GM12878 (cell line): ENCODE measurements at regions not wholly inside any gene's neighbourhood (a gene's known extent, or its start where the extent isn't known, plus 50 kb on each side); places are given as distances from the start of the nearest gene placed in this dataset.

Experiments used
- CEBPB ChIP-seq, 2 experiments: fragments of 150-350 bp in 1 of 2; IDR thresholded peaks; 2 replicates each; pipeline ENCODE4 v1.6.1; 2012 to 2014; ENCODE audit warnings: low read depth in 2 of 2, low read length in 2 of 2, borderline replicate concordance in 1 of 2, inconsistent platforms in 1 of 2
- CTCF ChIP-seq, 3 experiments: IDR thresholded peaks in 2 of 3; conservative IDR thresholded peaks in 1 of 3; 2 replicates each; pipeline ENCODE4 v1.5.1; 2011; ENCODE audit warnings: low read depth in 3 of 3, low read length in 3 of 3, mild to moderate bottlenecking in 3 of 3, control low read depth in 2 of 3, moderate library complexity in 2 of 3, inconsistent platforms in 1 of 3, mixed read lengths in 1 of 3; ENCODE audit not compliant: control insufficient read depth in 2 of 3, insufficient read depth in 1 of 3; ENCODE audit errors: extremely low read depth in 1 of 3
- CUX1 ChIP-seq: IDR thresholded peaks from 2 replicates; pipeline ENCODE4 v1.6.1; 2012; ENCODE audit warnings: improper control_type of control experiment, low read depth, low read length; ENCODE audit not compliant: insufficient replicate concordance
- EGR1 ChIP-seq, 2 experiments: IDR thresholded peaks; 1 replicate in 1 of 2; 2 replicates in 1 of 2; pipeline ENCODE4 v1.6.1; 2011 to 2012; ENCODE audit warnings: low read depth in 2 of 2, low read length in 2 of 2, borderline replicate concordance in 1 of 2, mild to moderate bottlenecking in 1 of 2, moderate library complexity in 1 of 2
- FOXK2 ChIP-seq: fragments of 450-650 bp; IDR thresholded peaks from 2 replicates; pipeline ENCODE4 v1.6.1; 2017; ENCODE audit warnings: mild to moderate bottlenecking, moderate library complexity
- NFIC ChIP-seq: IDR thresholded peaks from 2 replicates; pipeline ENCODE4 v1.6.1; 2012; ENCODE audit warnings: low read depth, mild to moderate bottlenecking, inconsistent platforms, low read length, moderate library complexity

- TF ChIP-seq CUX1 (no peak), CTCF (IDR thresholded peaks at IDR 0.05 in 2 of 3, conservative IDR thresholded peaks at IDR 0.05 in 1 of 3; ENCODE audit: control insufficient read depth in 2 of 3, extremely low read depth in 1 of 3, insufficient read depth in 1 of 3, low read depth in 3 of 3, low read length in 3 of 3) (no peak), NFIC (no peak), EGR1 (IDR thresholded peaks at IDR 0.05; ENCODE audit: borderline replicate concordance in 1 of 2, low read depth in 2 of 2, low read length in 2 of 2) (no peak), FOXK2 (no peak), CEBPB (IDR thresholded peaks at IDR 0.05; ENCODE audit: borderline replicate concordance in 1 of 2, low read depth in 2 of 2, low read length in 2 of 2) (no peak)
- TF ChIP-seq, all 136 proteins: peak for 0
Observed at GRCh38 chr5:6915574-6915973, 202.3 kb downstream of the TENT4A start (continued).
